Body of pancreas (tissue), 4 donors: ENCODE measurements at regions not wholly inside any gene's neighbourhood (a gene's known extent, or its start where the extent isn't known, plus 50 kb on each side); places are given as distances from the start of the nearest gene placed in this dataset.
"Not testable (repeated sequence)": the region's sequence is repeated elsewhere in the genome, so short reads cannot be mapped to it uniquely, and the experiment has no call there.

Experiments used
- ATAC-seq: fragments of 150-250 bp; one replicate; pipeline ENCODE4 v1.9.1; 2016
- DNase-seq, 4 donors: peaks; one replicate each; pipeline ENCODE4 v3.0.0-alpha.2; 2019
- H3K27ac ChIP-seq, 4 donors: fragments of 200-600 bp; sonication (generic); 1 replicate in 3 of 4; 2 replicates in 1 of 4; pipeline versions ENCODE4 v1.5.1 to v1.6.1; 2016 to 2019; ENCODE audit warnings: mild to moderate bottlenecking in 1 of 4, mixed read lengths in 1 of 4, moderate library complexity in 1 of 4
- H3K27me3 ChIP-seq, 2 donors: fragments of 200-600 bp; sonication (generic); one replicate each; pipeline ENCODE4 v1.6.0; 2016; ENCODE audit warnings: mild to moderate bottlenecking in 1 of 2
- H3K36me3 ChIP-seq, 2 donors: fragments of 200-600 bp; sonication (generic); replicated peaks in 1 of 2; 2 replicates each; pipeline ENCODE4 v1.5.1; 2016; ENCODE audit warnings: low read depth in 2 of 2; ENCODE audit not compliant: insufficient read depth in 1 of 2
- H3K4me1 ChIP-seq: fragments of 200-600 bp; sonication (generic); one replicate; pipeline ENCODE4 v1.6.0; 2016
- H3K4me3 ChIP-seq, 2 donors: fragments of 200-600 bp; sonication (generic); 1 replicate in 1 of 2; 2 replicates in 1 of 2; pipeline ENCODE4 v1.5.1; 2016 to 2019
- H3K9me3 ChIP-seq, 3 donors: fragments of 200-600 bp; sonication (generic); 1 replicate in 2 of 3; 2 replicates in 1 of 3; pipeline ENCODE4 v1.5.1; 2016
- POLR2A ChIP-seq, 3 donors: fragments of 450-650 bp; IDR thresholded peaks; one replicate each; pipeline ENCODE4 v1.6.1; 2016; ENCODE audit warnings: antibody characterized with exemption in 3 of 3, mild to moderate bottlenecking in 2 of 3
- WGBS, 2 donors: methylation state at CpG; one replicate each; pipeline ENCODE4 v1.1.5; 2017; 5-methylcytosine and 5-hydroxymethylcytosine counted together
- intact Hi-C: fragments of 100-400 bp; cut with DNase I; formaldehyde crosslinking; loops from one replicate; pipeline ENCODE4 v1.15.1; 2023
- TF ChIP-seq, protein P1 (sequence below), 7 experiments: fragments of 450-650 bp in 4 of 7; fragments of 200-600 bp in 3 of 7; sonication (generic) in 3 of 7; IDR thresholded peaks; one replicate each; pipeline ENCODE4 v1.5.1; 2016 to 2019; ENCODE audit warnings: antibody characterized with exemption in 7 of 7

DNA sequence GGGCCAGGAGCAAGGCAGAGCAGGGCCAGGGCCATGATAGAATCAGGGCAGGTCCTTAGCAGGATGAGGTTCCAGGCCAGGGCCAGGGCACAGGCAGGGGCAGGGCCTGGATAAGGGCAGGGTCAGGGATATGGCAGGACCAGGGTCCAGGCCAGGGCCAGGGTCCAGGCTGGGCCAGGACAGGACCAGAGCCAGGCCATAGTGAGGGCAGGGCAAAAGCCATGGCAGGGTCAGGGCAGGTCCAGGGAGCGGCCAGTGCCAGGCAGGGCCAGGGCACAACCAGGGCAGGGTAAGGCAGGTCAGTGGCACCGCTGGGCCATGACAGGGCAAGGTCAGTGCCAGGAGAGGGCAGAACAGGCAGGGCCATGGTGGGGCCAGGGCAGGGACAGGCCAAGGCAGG lies 152.2 kb downstream of the LIPI start:
- H3K27ac ChIP-seq, result no peak overlapping the region

DNA sequence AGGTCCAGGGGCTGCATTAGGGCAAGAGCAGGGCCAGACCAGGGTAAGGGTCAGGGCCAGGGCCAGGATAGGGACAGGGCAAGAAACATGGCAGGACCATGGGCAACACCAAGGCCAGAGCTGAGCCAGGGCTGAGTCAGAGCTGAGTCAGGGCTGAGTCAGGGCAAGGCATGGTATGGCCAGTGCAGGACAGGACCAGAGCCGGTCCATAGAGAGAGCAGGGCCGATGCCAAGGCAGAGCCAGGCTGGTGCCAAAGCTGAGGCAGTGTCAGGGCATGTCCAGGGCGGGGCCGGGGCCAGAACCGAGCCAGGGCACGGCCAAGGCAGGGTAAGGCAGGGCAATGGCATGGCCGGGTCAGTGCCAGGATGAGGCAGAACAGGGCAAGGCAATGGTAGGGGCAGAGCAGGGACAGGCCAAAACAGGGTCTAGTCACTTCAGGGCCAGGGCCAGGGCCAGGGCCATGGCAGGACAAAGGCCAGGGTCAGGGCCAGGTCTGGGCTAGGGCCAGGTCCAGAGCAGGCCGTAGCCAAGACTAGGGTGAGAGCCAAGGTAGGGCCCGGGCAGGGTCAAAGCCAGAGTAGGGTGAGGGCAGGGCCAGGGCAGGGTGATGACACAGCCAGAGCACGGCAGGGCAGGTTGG lies 152.8 kb downstream of the LIPI start:
- H3K9me3 ChIP-seq, DNase-seq, H3K4me3 ChIP-seq, H3K36me3 ChIP-seq, intact Hi-C loops, H3K4me1 ChIP-seq, ATAC-seq, H3K27ac ChIP-seq, H3K27me3 ChIP-seq: not testable (repeated sequence)
- WGBS, 2 donors, result 86 to 94% methylated on average over 8 to 9 of the region's 10 CpGs

More for the DNA sequence above, 152.2 kb downstream of the LIPI start:
- ATAC-seq (no peak), DNase-seq (no peak)
- H3K9me3 ChIP-seq, result no peaks in the 10 kb centered on the region
- TF ChIP-seq POLR2A (IDR thresholded peaks at IDR 0.05), result no peak
- TF ChIP-seq, protein P1, sequence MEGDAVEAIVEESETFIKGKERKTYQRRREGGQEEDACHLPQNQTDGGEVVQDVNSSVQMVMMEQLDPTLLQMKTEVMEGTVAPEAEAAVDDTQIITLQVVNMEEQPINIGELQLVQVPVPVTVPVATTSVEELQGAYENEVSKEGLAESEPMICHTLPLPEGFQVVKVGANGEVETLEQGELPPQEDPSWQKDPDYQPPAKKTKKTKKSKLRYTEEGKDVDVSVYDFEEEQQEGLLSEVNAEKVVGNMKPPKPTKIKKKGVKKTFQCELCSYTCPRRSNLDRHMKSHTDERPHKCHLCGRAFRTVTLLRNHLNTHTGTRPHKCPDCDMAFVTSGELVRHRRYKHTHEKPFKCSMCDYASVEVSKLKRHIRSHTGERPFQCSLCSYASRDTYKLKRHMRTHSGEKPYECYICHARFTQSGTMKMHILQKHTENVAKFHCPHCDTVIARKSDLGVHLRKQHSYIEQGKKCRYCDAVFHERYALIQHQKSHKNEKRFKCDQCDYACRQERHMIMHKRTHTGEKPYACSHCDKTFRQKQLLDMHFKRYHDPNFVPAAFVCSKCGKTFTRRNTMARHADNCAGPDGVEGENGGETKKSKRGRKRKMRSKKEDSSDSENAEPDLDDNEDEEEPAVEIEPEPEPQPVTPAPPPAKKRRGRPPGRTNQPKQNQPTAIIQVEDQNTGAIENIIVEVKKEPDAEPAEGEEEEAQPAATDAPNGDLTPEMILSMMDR (IDR thresholded peaks at IDR 0.05), result no peak
- H3K36me3 ChIP-seq, result no peaks in the 10 kb centered on the region
- 100% methylated on average over 1 to 2 of the region's 2 CpGs for WGBS, 2 donors
- H3K27me3 ChIP-seq, result no peaks in the 10 kb centered on the region
- no peaks in the 10 kb centered on the region for H3K4me1 ChIP-seq
- H3K4me3 ChIP-seq, result no peak overlapping the region
- intact Hi-C loops, result no loop called here

- TF ChIP-seq POLR2A (IDR thresholded peaks at IDR 0.05), result no peak
- TF ChIP-seq, protein P1 (IDR thresholded peaks at IDR 0.05), result no peak
- no peaks in the 10 kb centered on the region for H3K36me3 ChIP-seq
- H3K27ac ChIP-seq, result no peak overlapping the region
- no peaks in the 10 kb centered on the region for H3K4me1 ChIP-seq
- ATAC-seq (no peak), DNase-seq (no peak)
- H3K27me3 ChIP-seq, result no peaks in the 10 kb centered on the region
- intact Hi-C loops, result no loop called here
- no peaks in the 10 kb centered on the region for H3K9me3 ChIP-seq
- no peak overlapping the region for H3K4me3 ChIP-seq
- WGBS, 2 donors, result 94 to 98% methylated on average over 4 of the region's 4 CpGs
Observed at GRCh38 chr21:14057313-14057712, 153.4 kb downstream of the LIPI start.

- no peak overlapping the region for H3K27ac ChIP-seq
- no peak for ATAC-seq
- peak in 1 of 4 donors; percentile 10 for DNase-seq
Observed at GRCh38 chr21:14056771-14057191, 154.0 kb downstream of the LIPI start.

GRCh38 chr21:14055746-14056515 lies 154.8 kb downstream of the LIPI start:
- ATAC-seq, H3K4me1 ChIP-seq, DNase-seq, H3K9me3 ChIP-seq, H3K27ac ChIP-seq, H3K36me3 ChIP-seq, intact Hi-C loops, H3K27me3 ChIP-seq, H3K4me3 ChIP-seq: not testable (repeated sequence)
- WGBS, 2 donors, result 96% methylated on average over 6 of the region's 6 CpGs

More at GRCh38 chr21:14056771-14057191, 154.0 kb downstream of the LIPI start:
- intact Hi-C loops, result no loop called here
- Histone ChIP-seq H3K4me3 (no peak overlapping the region), H3K4me1 (no peaks in the 10 kb centered on the region), H3K9me3 (no peaks in the 10 kb centered on the region), H3K27me3 (no peaks in the 10 kb centered on the region), H3K36me3 (no peaks in the 10 kb centered on the region)
- WGBS, 2 donors, result 96 to 98% methylated on average over 7 to 9 of the region's 9 CpGs
- TF ChIP-seq POLR2A (IDR thresholded peaks at IDR 0.05), result no peak
- TF ChIP-seq, protein P1 (IDR thresholded peaks at IDR 0.05), result no peak
